Aorta (tissue), 5 donors: ENCODE measurements at regions not wholly inside any gene's neighbourhood (a gene's known extent, or its start where the extent isn't known, plus 50 kb on each side); places are given as distances from the start of the nearest gene placed in this dataset.
A peak's percentile ranks its signal among the peaks of the same experiment; 100 is the strongest.

Experiments used
- ATAC-seq: fragments of 200-7000 bp; cut with Tn5 transposase; one replicate; pipeline ENCODE4 v1.9.1; 2022; ENCODE audit warnings: moderate library complexity; ENCODE audit not compliant: low FRiP score
- DNase-seq, 2 donors: peaks; one replicate each; pipeline ENCODE4 v3.0.0-alpha.2; 2020
- H3K27ac ChIP-seq, 2 donors: one replicate each; pipeline ENCODE4 v1.5.1; 2013; ENCODE audit warnings: low read length in 2 of 2, mild to moderate bottlenecking in 2 of 2, moderate library complexity in 2 of 2, control low read depth in 1 of 2, inconsistent platforms in 1 of 2, low read depth in 1 of 2
- H3K27me3 ChIP-seq, 2 donors: one replicate each; pipeline ENCODE4 v1.6.1; 2013; ENCODE audit warnings: control low read depth in 1 of 2, low read length in 1 of 2, mild to moderate bottlenecking in 1 of 2, moderate library complexity in 1 of 2; ENCODE audit not compliant: insufficient read depth in 2 of 2, control insufficient read depth in 1 of 2
- H3K36me3 ChIP-seq, 2 donors: one replicate each; pipeline ENCODE4 v1.6.1; 2013; ENCODE audit warnings: control low read depth in 1 of 2, low read length in 1 of 2, mild to moderate bottlenecking in 1 of 2; ENCODE audit not compliant: insufficient read depth in 2 of 2, control insufficient read depth in 1 of 2
- H3K4me1 ChIP-seq, 2 donors: one replicate each; pipeline ENCODE4 v1.6.1; 2013; ENCODE audit warnings: low read length in 2 of 2, control low read depth in 1 of 2, mild to moderate bottlenecking in 1 of 2, moderate library complexity in 1 of 2; ENCODE audit not compliant: insufficient read depth in 2 of 2, control insufficient read depth in 1 of 2
- H3K4me3 ChIP-seq, 2 donors: one replicate each; pipeline ENCODE4 v1.5.1; 2013; ENCODE audit warnings: low read length in 2 of 2, control low read depth in 1 of 2, mild to moderate bottlenecking in 1 of 2
- H3K9me3 ChIP-seq: one replicate; pipeline ENCODE4 v1.6.1; 2013; ENCODE audit warnings: mild to moderate bottlenecking, low read length; ENCODE audit not compliant: control insufficient read depth
- WGBS, 2 donors: extraction: QIAGEN DNeasy Blood & Tissue Kit; methylation state at CpG; one replicate each; pipeline ENCODE4 v1.1.7; 2013; 5-methylcytosine and 5-hydroxymethylcytosine counted together
- intact Hi-C, 2 donors: fragments of 100-400 bp; cut with DNase I; formaldehyde crosslinking; loops; one replicate each; pipeline versions ENCODE4 v1.14.2 to v1.15.0; 2022
- donor health status: healthy with polysubstance abuse.
- donor health status: Bipolar disorder and iron deficiency.
- donor health status: DM: no; HTN: no; CAD: no.
- donor health status: DM: no; HTN: no; CAD: no.
- donor health status: DM: yes; HTN: yes; CAD: no.

DNA sequence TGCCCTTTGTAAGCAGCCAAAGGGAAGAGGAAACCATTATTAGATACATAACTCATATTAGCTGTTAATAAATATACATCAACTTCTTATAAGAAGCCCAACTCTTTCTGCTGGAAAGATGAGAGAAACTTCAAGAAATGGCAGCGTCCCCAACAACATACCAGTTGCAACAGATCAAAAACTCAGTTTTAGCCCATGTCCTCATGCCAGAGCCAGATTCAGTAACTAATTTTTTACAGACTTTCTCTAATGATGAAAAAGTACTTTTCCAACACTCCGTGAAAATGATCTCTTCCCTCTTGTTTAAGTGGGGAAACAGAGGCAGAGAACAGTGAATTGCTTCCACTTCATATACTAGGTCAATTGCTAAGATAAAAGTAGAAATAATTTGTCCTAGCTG is 206.8 kb upstream of the NUDT4 start:
- Histone ChIP-seq H3K27ac (no peak overlapping the region), H3K27me3 (no peaks in the 10 kb centered on the region), H3K4me1 (peaks cover 0 to 6% of the 10 kb centered on the region in 2 donors), H3K36me3 (no peaks in the 10 kb centered on the region), H3K9me3 (no peaks in the 10 kb centered on the region), H3K4me3 (no peak overlapping the region)
- WGBS, 2 donors = 89 to 93% methylated on average over 2 of the region's 2 CpGs
- no peak for DNase-seq
- ATAC-seq = no peak
- intact Hi-C loops = no loop called here

DNA sequence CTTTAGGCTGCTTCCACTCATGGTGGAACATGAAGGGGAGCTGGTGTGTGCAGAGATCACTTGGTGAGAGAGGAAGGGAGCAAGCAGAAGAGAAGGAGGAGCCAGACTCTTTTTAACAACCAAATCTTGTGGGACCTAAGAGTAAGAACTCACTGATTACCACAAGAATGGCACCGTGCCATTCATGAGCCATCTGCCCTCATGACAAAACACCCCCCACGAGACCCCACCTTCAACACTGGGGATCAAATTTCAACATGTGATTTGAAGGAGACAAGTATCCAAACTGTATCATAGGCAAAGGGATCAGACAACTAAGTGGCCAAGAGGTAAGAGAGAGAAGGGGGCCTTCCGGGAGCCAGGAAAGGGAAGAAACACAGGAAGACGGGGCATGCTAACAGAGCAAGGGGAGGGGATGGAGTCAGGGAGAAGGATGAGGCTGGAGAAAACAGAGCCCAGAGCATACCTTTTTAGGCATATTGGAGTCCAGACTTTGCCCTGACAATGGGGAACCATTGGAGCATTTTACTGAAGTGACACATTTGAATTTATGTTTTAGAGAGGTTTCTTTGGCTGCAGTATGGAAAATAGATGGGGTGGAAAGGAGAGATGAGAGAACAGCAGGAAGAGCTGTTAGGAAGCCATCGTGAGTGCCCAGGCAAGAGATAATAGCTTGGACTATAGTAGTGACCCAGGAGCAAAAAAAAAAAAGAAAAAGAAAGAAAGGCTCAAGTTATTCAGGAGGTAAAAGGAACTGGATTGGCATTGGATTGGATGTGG is 204.4 kb upstream of the NUDT4 start:
- H3K27ac ChIP-seq = no peak overlapping the region
- intact Hi-C loops = no loop called here
- peaks cover 0 to 6% of the 10 kb centered on the region in 2 donors for H3K4me1 ChIP-seq

DNA sequence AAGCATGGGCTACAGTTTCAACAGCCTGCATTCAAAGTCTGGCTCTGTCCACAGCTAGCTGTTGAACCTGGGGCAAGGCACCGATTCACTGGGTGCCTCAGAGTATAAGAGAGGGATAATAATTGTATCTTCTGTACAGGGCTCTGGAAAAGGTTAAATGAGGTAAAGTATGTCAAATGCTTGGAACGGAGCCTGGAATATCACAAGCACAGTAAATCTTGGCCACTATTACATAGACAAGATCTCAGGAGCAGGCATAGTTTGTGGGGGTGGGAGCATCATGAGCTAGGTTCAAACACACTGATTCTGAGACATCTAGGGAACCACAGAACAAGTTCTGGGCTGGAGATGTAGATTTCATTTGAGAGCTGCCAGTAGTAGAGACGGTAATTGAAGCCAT is 203.7 kb upstream of the NUDT4 start:
- ATAC-seq = no peak
- WGBS, 2 donors = 16 to 19% methylated on average over 3 of the region's 3 CpGs
- no peak for DNase-seq
- no peak overlapping the region for H3K27ac ChIP-seq
- peaks cover 0 to 6% of the 10 kb centered on the region in 2 donors for H3K4me1 ChIP-seq
- intact Hi-C loops = no loop called here
- no peaks in the 10 kb centered on the region for H3K36me3 ChIP-seq
- no peaks in the 10 kb centered on the region for H3K9me3 ChIP-seq
- H3K4me3 ChIP-seq = no peak overlapping the region
- H3K27me3 ChIP-seq = no peaks in the 10 kb centered on the region

More for the DNA sequence above, 204.4 kb upstream of the NUDT4 start:
- no peaks in the 10 kb centered on the region for H3K36me3 ChIP-seq
- H3K9me3 ChIP-seq = no peaks in the 10 kb centered on the region
- no peak for DNase-seq
- no peak for ATAC-seq
- H3K27me3 ChIP-seq = no peaks in the 10 kb centered on the region
- no peak overlapping the region for H3K4me3 ChIP-seq
- WGBS, 2 donors = 84 to 87% methylated on average over 5 of the region's 5 CpGs

DNA sequence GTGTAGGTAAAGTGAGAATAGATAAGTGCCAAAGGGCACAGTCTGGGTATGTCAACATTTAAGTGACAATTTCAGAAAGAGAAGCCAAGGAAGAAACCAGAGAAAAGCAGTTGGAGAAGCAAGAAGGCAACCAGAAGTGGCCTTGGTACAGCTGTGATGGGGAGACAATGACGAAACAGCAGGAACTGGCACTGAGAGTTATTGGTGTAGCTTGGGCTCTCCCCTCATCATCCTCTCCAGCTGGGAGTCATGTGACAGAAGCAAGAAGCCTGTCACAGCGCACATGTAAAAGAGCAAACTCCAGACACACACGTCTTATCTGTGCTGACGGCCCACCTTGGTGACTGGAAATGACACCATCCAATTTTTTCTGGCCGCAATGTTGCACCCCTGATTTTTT is 203.3 kb upstream of the NUDT4 start:
- ATAC-seq = no peak
- Histone ChIP-seq H3K27me3 (no peaks in the 10 kb centered on the region), H3K4me3 (no peak overlapping the region), H3K4me1 (peaks cover 0 to 6% of the 10 kb centered on the region in 2 donors), H3K27ac (no peak overlapping the region), H3K9me3 (no peaks in the 10 kb centered on the region), H3K36me3 (no peaks in the 10 kb centered on the region)
- intact Hi-C loops = no loop called here
- DNase-seq = no peak
- 96 to 97% methylated on average over 4 to 5 of the region's 5 CpGs for WGBS, 2 donors

DNA sequence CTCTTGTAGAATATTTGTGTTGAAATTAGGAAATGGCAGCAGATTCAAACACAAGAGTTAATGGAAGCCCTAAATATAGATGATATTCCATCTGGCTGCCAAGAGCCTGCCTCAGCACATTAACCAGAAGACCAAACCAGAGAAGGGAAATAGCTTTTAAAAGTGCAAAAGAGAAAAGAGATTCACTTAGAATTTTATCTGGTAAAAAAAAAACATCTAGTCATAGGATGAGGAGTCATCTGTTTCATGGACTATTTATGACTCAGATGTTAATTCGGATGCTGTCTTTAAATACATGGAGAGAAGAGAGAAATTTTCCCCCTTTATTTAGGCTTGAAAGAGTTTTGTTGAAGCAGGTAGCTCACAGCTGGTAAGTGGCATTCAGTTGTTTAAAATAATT is 201.6 kb upstream of the NUDT4 start:
- H3K9me3 ChIP-seq = no peaks in the 10 kb centered on the region
- no peak overlapping the region for H3K4me3 ChIP-seq
- intact Hi-C loops = no loop called here
- H3K36me3 ChIP-seq = no peaks in the 10 kb centered on the region
- no peaks in the 10 kb centered on the region for H3K27me3 ChIP-seq
- peaks cover 0 to 10% of the 10 kb centered on the region in 2 donors for H3K4me1 ChIP-seq
- DNase-seq (no peak), ATAC-seq (no peak)
- WGBS, 2 donors = 9 to 10% methylated on average over 1 of the region's 1 CpG
- H3K27ac ChIP-seq = peak overlapping the region in 1 of 2 donors; percentile 45

DNA sequence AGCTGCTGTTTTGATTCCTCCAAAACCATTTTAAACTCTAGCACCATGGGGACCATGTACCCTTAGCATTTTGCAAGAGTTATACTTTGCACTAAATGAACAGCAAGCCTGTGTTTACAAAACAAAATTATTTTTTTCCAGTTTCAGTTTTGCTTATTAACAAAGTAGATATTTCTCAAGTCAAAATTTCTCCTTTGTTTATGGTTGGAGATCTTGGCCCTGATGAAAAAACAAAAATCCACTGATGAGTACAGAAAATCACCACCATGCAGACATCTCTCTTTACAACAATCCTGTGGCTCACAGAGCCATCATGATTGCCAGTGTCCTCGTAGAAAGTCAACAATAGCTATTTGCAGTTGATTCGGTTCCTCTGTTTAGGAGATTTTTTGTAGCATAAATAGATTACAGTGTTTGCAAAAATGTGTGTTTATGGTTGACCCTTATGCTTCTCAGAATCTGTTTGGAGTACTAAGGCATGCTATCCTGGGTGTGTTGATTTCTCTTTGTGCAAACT is 201.1 kb upstream of the NUDT4 start:
- H3K4me1 ChIP-seq = peaks cover 0 to 10% of the 10 kb centered on the region in 2 donors
- no peak overlapping the region for H3K4me3 ChIP-seq
- H3K27me3 ChIP-seq = no peaks in the 10 kb centered on the region
- DNase-seq (no peak), ATAC-seq (no peak)
- WGBS, 2 donors = 24 to 30% methylated on average over 2 of the region's 2 CpGs
- no peaks in the 10 kb centered on the region for H3K9me3 ChIP-seq
- H3K27ac ChIP-seq = peak overlapping the region in 1 of 2 donors; percentile 45
- no peaks in the 10 kb centered on the region for H3K36me3 ChIP-seq
- intact Hi-C loops = no loop called here

DNA sequence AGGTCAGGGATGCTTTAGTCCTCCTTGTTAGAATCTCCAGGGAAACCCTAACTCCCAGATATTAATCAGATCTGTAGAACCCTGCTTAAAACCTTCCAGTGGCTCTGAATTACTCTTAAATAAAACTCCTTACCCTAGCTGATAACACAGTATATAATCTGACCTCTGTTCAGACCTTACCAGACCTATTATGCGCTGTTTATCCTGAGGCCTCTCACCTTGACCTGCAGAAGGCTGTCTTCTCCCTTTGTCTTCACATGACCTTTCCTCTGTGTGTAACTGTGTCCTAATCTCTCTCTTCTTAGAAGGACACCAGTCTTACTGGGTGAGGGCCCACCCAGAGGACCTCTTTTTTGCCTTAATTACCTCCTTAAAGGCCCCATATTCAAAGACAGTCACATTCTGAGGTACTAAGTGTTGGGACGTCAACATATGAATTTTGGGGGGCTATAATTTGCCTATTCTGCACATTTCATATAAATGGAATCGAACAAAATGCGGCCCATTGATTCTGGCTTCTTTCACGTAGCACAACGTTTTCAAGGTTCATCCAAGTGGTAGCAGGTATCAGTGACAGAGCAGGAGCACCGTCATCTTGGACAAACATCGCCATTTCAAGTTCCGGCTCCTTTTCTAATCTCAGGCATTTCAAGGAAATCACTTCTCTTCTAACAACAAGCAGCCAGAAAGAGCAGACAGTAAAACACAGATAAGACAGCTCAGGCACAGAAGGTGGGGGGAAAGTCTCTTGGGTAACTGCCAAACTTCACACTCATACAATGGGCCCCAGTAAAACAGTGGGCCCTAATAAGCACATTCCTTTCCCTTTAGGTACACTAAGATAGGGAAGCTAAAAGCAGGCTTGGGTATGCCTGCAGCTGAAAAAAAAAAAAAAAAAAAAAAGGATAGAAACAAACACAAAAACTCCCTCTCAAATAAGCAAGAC is 200.2 kb upstream of the NUDT4 start:
- Histone ChIP-seq H3K4me3 (no peak overlapping the region), H3K9me3 (no peaks in the 10 kb centered on the region), H3K27ac (peak overlapping the region in 1 of 2 donors; percentile 19), H3K4me1 (peaks cover 0 to 10% of the 10 kb centered on the region in 2 donors), H3K27me3 (no peaks in the 10 kb centered on the region), H3K36me3 (no peaks in the 10 kb centered on the region)
- DNase-seq (no peak), ATAC-seq (no peak)
- 86 to 87% methylated on average over 9 of the region's 9 CpGs for WGBS, 2 donors
- intact Hi-C loops = no loop called here

DNA sequence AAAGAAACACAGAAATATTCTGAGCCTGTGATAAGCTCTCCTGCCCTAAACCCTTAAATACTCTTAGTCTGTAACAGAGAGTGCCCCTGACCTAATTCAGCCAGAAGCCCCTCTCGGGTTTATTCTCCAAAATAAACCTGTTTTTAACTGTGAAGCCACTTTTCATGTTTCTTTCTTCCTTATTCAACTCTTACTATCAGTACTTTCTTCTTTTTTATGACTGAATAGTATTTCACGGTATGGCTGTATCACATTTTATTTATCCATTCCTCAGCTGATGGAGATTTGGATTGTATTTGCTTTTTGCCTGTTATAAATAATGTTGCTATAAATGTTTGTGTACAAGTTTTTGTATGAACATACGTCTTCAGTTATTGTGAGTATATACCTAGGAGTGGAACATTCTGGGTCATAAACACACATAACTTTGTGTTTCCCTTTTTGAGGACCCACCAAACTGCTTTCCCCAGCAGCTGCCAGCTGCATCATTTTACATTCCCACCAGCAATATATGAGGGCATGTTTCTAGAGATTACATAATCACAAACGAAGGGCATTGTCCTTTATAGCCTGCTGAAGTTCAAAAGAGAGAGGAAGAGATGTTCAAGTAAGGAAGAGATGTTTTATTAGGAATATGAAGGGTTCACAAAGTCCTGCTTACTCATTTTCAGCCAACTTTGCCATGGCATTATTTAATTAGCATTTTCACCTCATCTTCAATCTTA is 199.4 kb upstream of the NUDT4 start:
- intact Hi-C loops = no loop called here
- 90 to 92% methylated on average over 4 of the region's 4 CpGs for WGBS, 2 donors

More for the DNA sequence above, 199.4 kb upstream of the NUDT4 start:
- Histone ChIP-seq H3K4me3 (no peak overlapping the region), H3K27me3 (no peaks in the 10 kb centered on the region), H3K27ac (no peak overlapping the region), H3K36me3 (no peaks in the 10 kb centered on the region), H3K9me3 (no peaks in the 10 kb centered on the region), H3K4me1 (peaks cover 0 to 10% of the 10 kb centered on the region in 2 donors)
- ATAC-seq = no peak
- no peak for DNase-seq
